ENCODE measurements at regions not wholly inside any gene's neighbourhood (a gene's known extent, or its start where the extent isn't known, plus 50 kb on each side); places are given as distances from the start of the nearest gene placed in this dataset.

- TF ChIP-seq CTCF (IDR thresholded peaks at IDR 0.05 in 2 of 3, conservative IDR thresholded peaks at IDR 0.05 in 1 of 3; ENCODE audit: control insufficient read depth in 2 of 3, extremely low read depth in 1 of 3, insufficient read depth in 1 of 3, low read depth in 3 of 3, low read length in 3 of 3) (no peak), RFX5 (IDR thresholded peaks at IDR 0.05; ENCODE audit: low read depth, low read length) (no peak), ZZZ3 (IDR thresholded peaks at IDR 0.05; ENCODE audit: control insufficient read depth, insufficient read length, low read depth) (no peak), NFYB (IDR thresholded peaks at IDR 0.05; ENCODE audit: insufficient read depth, low read depth, low read length) (no peak), EP300 (IDR thresholded peaks at IDR 0.05; ENCODE audit: borderline replicate concordance in 1 of 2, control insufficient read depth in 1 of 2, low read depth in 2 of 2, low read length in 2 of 2) (no peak), MEF2A (IDR thresholded peaks at IDR 0.05; ENCODE audit: insufficient read depth, low read depth, low read length) (no peak), YBX1 (IDR thresholded peaks at IDR 0.05) (no peak), ZNF274 (IDR thresholded peaks at IDR 0.05; ENCODE audit: insufficient read depth, insufficient read length) (no peak), POU2F2 (IDR thresholded peaks at IDR 0.05; ENCODE audit: borderline replicate concordance, low read depth, low read length) (no peak), ESRRA (IDR thresholded peaks at IDR 0.05; ENCODE audit: low read length) (no peak), ZNF24 (IDR thresholded peaks at IDR 0.05) (no peak), EZH2 (IDR thresholded peaks at IDR 0.05; ENCODE audit: borderline replicate concordance, control insufficient read depth, low read depth, low read length) (no peak), TCF7 (IDR thresholded peaks at IDR 0.05; ENCODE audit: borderline replicate concordance) (no peak)
Measured at GRCh38 chr18:73945130-73945792, 202.4 kb downstream of the FBXO15 start.
